ENCODE measurements at regions not wholly inside any gene's neighbourhood (a gene's known extent, or its start where the extent isn't known, plus 50 kb on each side); places are given as distances from the start of the nearest gene placed in this dataset.
"Not testable (repeated sequence)": the region's sequence is repeated elsewhere in the genome, so short reads cannot be mapped to it uniquely, and the experiment has no call there.

DNA sequence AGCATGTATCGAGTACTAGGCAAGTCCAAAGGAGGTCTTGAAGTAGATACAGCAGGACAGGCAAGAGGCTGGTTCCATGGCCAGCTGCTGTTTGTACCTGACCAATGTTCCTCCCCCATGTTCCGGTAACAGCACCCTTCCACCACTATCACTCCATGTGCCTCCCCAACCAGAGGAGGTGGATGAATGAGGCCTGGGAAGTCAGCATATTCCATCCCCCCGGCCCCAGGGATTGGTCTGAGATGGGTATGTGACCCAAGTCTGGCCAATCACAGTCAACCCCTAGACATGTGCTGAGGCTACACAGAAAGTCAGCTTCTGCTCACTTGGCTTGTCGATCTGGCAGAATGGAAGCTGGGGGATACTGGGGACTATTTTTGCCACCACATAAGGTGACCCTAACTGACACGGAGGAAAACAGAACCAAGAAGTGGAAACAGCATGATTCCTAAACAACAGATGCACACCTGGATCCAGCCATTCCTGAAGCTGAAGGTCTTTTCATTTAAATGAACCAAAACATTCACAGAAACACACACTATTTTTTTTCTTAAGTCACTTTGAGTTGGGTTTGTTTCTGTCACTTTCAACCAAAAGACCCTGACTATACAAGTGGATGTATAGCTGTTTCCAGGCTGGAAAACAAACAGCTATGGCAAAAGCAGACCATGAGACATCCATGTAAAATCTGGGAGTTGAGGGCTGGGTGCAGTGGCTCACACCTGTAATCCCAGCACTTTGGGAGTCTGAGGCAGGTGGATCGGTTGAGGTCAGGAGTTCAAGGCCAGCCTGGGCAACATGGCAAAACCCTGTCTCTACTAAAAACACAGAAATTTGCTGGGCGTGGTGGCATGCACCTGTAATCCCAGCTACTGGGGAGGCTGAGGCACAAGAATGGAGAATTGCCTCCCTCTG is 70.4 kb upstream of the PTPN1 start:
- DNase-seq (ENCODE audit: low read depth in 2 of 2, low spot score in 1 of 2) = no peak

DNA sequence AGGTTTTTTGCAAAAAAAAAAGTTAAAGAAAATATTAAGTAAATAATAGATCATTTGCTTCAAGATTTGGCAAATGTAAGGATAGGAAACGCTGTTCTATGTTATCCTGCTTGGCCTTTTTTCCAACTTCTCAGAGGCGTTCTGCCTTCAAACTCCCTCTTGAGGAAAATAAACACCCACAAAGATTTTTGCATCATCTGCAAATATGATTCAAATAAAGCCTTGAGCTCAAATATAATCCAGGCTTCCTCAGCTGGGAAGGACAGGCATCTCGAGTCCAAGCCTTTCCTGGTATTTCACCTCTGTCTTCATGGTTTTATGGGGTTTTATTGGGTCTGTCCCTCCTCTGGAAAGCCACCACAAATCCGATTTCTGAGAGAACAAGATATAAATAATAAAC is 67.7 kb upstream of the PTPN1 start:
- DNase-seq (ENCODE audit: low read depth in 2 of 2, low spot score in 1 of 2) = no peak

DNA sequence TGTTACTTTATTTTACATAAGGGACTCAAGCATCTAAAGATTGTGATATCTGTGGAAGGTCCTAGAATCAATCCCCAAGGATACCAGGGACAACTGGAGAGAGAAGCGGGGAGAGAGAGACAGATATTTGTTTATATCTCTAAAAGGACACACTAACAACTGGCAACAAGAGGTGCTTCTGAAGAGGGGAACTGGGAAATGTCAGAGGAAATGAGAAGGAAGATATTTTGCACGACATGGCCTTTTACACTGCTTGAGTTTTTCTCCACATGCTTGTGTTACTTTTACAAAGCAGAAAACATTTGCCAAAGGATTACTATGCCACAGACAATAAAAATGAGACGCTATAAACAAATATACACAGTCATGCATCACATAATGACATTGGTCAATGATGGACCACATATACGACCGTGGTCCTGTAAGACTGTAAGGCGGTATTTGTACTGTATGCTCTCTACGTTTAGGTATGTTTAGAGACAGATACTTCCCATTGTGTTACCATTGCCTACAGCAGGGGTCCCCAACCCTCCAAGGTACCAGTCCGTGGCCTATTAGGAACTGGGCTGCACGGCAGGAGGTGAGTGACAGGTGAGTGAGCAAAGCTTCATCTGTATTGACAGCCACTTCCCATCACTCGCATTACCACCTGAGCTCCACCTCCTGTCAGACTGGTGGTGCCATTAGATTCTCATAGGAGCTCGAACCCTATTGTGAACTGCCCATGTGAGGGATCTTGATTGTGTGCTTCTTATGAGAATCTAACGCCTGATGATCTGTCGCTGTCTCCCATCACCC is 64.6 kb upstream of the PTPN1 start:
- DNase-seq (ENCODE audit: low read depth in 2 of 2, low spot score in 1 of 2) = no peak

DNA sequence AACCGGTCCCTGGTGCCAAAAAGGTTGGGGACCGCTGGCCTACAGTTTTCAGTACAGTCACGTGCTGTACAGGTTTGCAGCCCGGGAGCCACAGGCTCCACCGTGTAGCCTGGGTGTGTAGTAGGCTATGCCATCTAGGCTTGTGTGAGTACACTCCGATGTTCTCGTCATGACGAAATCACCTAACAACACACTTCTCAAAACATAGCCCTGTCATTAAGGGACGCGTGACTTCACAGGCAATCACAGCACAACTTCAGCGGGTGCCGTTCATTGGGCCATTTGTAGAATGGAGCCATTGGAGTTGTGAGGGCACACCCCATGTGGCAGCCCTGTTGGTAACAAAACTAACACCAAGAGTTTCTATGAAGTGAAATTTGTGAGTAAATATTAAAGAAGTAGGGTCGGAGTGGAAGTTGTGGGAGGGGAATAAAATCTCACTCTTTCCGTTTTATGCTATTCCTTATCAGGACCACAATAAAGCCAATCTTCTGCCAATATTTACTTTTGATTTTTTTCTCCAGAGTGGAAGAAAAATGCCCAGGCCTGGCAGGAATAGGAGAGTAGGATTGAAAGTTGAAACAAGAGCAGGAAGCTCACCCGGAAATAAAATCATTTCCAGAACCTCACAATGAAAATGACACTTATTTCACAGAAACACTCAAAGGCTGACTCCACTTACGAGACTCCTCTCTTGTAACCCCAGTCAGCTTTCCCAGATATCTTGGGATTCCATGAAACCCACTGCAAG is 63.7 kb upstream of the PTPN1 start:
- no peak for DNase-seq (ENCODE audit: low read depth in 2 of 2, low spot score in 1 of 2)

DNA sequence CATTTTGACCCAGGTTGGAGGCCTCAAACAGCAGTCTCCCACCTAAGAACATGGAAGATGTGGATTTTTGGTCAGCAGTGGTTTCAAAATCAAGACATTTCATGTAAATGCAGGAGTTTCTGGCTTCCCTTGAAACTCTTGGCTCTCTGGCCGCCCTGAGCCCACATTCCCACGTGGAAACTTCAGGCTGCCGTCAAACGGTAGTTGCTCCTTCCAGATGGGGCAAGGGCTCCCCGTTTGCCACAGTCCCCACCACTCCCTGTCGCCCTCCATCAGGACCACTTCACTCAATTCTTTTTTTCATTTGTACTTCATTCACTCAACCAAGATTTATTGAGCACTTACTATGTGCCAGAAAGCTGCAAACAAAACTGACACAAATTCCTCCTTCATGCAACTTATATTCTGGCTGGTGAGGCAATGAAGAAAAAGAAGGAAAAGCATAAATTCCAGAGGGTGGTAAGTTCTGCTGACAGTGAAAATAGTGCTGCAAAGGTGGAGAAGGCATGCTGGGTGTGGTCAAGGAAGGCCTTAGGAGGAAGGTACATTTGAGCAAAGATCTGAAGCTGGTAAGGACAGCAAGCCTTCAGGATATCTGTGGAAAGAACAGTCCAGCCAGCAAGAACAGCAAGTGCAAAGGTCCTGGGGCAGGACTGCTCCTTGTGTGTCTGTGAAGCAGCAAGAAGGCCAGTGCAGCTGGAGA is 62.9 kb upstream of the PTPN1 start:
- DNase-seq (ENCODE audit: low read depth in 2 of 2, low spot score in 1 of 2) = no peak

DNA sequence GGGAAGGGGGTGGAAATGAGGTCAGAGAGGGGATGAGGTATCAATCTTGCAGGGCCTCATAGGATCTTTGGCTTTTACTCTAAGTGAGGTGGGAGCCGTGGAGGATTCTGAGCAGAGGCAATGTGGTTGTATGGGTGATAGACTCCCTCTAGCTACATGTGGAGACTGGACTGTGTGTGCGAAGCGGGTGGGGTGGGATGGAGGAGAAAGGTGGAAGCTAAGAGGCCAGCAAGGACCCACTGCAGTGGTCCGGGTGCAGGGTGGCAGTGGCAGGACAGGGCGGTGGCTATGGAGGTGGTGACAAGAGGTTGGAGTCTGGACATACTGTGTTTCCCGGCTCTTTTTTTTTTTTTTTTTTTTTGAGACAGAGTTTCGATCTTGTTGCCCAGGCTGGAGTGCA is 62.4 kb upstream of the PTPN1 start:
- DNase-seq (ENCODE audit: low read depth in 2 of 2, low spot score in 1 of 2) = no peak

DNA sequence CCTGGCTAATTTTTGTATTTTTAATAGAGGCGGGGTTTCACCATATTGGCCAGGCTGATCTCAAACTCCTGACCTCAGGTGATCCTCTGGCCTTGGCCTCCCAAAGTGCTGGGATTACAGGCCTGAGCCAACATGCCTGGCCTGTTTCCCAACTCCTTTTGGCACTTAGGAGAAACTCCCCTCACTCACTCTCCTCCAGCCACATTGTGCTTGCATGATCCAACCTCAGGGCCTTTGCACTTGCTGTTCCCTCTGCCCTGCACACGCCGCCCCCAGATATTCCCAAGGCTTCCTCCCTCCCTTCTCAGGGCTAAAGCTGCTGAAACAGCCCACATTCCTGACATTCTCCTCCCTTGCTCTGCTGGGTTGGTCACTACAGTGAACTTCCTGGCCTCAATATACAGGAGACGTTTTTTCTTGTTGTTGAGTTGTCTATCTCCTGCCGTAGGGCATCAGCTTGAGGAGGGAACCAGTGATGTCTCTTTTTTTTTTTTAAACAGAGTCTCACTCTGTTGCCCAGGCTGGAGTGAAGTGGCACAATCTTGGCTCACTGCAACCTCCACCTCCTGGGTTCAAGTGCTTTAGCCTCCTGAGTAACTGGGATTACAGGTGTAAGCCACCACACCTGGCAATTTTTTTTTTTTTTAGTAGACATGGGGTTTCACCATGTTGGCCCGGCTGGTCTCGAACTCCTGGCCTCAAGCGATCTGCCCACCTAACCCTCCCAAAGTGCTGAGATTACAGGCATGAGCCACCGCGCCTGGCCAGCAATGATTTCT is 61.4 kb upstream of the PTPN1 start:
- DNase-seq (ENCODE audit: low read depth in 2 of 2, low spot score in 1 of 2) = not testable (repeated sequence)

DNA sequence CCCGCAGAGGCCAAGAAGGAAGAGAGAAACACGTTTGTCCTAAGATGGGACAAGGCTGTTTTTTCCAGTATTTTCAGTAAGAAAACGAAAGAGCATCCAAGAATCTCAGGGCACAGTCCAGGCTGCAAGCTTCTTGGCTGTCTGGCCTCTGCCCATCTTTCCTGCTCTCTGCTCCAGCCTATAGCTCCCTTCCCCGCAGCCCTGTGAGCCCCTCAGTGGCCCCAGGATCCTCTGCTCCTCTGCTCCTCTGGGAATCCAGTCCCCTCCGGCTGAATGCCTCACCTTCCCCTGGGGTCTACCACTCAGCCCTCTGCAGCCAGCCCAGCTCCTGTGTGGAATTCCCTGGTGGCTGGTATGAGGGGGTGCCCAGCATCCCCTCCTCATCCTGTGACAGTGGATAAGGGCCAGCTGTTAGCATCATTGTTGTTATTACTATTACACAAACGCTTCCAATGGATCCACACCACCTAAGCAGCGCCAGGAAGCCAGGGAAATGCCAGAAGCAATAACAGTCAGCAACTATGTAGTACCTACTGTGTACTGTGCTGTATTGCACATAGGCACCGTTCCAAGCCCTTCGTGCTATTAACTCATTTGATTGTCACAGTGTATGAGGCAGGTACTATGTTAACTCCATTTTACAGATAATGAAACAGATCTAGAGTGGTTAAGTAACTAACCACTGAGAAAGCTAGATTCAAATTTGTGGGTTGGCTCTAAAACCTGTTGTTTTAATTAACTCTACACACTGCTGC is 60.3 kb upstream of the PTPN1 start:
- DNase-seq (ENCODE audit: low read depth in 2 of 2, low spot score in 1 of 2) = no peak

DNA sequence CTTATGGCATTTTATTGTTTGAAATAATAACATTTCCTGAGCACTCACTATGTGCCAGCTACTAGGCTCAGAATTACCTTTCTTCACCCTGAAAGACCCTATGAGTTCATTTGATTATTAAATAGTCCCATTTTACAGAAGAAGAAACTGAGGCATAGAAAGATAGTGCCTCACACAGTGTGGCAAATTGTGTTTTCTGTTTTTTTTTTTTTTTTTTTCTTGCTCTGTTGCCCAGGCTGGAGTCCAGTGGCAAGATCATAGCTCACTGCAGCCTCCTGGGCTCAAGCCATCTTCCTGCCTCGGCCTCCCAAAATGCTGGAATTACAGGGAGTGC is 59.7 kb upstream of the PTPN1 start:
- no peak for DNase-seq (ENCODE audit: low read depth in 2 of 2, low spot score in 1 of 2)

DNA sequence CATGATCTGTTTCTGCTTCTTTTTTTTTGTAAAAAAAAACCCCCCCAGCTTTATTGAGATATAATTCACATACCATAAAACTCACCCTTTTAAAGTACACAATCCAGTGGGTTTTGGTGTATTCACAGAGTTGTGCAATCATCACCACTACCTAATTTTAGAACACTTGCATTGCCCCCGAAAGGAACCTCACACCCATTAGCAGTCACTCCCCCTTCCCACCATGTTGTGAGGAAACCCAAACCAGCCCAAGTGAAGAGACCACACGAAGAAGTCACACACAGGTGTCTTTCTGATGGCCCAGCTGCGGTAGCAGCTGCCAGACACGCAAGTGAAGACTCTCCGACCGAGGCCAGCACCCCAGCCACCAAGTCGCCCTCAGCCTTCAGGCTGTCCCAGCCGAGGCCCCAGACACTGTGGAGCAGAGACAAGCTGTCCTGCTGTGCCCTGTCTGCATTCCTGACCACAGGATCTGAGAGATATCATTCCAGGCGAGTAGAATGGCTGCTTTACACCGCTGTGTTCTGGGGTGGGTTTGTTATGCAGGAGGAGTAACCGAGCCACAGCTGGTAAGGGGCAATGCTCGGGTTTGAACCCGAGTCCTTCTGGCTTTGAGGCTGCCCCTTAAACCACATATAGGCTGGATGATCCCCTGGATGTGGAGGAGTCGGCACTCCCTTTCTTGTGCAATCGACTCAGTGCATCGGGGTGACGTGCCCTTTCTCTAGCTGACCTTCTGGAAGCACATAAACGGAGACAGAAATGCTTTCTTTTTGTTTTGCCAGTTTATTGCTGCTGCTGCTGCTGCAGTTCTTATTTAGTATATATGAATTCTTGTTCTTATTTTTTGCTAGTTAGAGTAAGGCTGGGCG is 59.1 kb upstream of the PTPN1 start:
- peak in 1 of 2 donors; percentile 4 for DNase-seq (ENCODE audit: low read depth in 2 of 2, low spot score in 1 of 2)

DNA sequence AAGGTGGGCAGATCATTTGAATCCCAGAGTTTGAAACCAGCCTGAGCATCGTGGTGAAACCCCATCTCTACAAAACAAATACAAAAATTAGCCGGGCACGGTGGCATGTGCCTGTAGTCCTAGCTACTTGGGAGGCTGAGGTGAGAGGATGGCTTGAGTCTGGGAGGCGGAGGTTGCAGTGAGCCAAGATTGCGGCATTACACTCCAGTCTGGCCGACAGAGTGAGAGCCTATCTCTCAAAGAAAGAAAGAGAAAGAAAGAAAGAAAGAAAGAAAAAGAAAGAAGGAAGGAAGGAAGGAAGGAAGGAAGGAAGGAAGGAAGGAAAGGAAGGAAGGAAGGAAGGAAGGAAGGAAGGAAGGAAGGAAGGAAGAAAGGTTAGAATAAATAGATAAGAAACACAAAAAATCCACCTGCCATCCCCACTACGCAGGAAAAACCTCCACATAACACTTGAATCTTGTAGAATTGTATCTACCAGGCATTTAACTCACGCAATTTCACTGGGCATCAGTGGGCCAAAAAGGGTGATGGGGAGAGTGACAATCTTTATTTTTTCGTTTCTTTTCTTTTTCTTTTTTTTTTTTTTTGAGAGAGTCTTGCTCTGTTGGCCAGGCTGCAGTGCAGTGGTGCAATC is 58.3 kb upstream of the PTPN1 start:
- not testable (repeated sequence) for DNase-seq (ENCODE audit: low read depth in 2 of 2, low spot score in 1 of 2)

DNA sequence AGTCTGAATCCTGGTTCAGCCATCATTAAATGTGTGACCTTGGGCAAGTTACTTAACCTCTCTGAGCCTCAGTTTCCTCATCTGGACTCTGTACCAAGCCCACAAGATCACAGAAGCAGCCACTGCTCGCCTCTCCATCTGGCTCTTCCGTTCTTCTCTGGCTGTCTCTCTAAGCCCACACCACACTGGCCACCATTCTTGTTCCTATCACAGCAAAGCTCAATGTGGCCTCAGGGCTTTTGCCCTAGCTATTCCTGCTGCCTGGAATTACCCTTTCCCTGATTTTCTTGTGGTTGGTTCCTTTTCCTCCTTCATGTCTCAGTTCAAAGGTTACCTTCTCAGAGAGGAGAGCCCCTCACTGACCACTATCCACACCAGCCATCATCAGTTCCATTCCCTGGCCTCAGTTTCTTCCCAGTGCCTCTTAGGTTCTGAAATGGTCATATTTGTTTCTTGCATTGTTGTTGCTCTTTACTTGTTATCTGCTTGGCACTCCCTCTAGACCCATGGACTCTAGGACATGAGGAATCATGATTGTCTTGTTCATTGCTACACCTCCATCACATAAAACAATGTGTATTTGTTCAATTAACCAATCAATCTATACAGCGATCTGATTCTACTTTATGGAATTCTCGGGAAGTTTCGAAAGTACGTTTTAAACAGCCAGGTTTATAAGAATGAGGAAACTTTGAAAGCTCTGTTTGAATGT is 56.5 kb upstream of the PTPN1 start:
- no peak for DNase-seq (ENCODE audit: low read depth in 2 of 2, low spot score in 1 of 2)

DNA sequence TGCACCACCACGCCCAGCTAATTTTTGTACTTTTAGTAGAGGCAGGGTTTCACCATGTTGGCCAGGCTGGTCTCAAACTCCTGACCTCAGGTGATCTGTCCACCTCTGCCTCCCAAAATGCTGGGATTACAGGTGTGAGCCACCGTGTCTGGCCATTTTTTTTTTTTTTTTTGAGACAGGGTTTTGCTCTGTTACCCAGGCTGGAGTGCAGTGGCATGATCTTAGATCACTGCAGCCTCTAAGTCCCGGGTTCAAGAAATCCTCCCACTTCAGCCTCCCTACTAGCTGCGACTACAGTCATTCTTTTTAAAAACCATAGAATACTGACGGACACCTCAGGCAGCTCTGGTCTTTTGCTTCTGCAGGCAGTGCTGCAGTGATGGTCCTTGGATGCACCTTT is 54.9 kb upstream of the PTPN1 start:
- DNase-seq (ENCODE audit: low read depth in 2 of 2, low spot score in 1 of 2) = not testable (repeated sequence)

DNA sequence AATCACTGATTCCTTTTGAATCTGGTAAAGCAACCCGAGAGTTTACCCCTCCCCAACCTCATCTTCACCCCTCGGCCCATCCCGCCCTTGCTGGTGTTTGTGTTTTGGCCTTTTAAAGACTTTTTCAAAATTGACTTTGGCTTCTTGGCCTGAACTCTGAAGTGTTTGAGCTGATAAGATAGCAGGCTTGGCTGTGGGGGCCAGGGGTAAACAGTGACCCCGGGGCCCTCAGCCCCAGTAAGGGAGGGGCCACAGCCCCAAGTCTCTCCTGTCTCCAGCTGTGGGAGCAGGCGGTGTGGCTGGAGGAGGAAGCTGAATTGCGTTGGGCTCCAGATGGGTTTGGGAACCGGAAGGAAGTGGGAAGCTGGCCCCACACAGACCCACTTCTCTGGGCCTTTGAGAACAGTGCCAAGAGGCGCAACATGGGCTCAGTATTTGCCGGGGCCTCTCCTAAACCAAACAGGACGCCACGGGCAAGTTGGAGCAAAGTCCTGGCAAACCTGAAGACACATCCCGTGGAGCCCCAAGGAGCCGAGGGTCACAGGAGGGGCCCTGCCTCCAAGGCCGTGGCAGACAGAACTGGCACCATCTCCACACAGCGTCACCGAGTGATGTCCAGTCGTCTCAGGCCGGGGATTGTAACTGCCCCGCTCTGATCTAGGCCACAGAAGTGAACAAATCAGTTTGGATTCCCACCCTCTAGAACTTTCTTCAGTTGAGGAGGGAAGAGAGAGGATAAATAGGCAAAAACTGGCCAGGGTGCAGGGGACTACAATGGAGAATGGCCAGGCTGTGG is 54.3 kb upstream of the PTPN1 start:
- no peak for DNase-seq (ENCODE audit: low read depth in 2 of 2, low spot score in 1 of 2)

DNA sequence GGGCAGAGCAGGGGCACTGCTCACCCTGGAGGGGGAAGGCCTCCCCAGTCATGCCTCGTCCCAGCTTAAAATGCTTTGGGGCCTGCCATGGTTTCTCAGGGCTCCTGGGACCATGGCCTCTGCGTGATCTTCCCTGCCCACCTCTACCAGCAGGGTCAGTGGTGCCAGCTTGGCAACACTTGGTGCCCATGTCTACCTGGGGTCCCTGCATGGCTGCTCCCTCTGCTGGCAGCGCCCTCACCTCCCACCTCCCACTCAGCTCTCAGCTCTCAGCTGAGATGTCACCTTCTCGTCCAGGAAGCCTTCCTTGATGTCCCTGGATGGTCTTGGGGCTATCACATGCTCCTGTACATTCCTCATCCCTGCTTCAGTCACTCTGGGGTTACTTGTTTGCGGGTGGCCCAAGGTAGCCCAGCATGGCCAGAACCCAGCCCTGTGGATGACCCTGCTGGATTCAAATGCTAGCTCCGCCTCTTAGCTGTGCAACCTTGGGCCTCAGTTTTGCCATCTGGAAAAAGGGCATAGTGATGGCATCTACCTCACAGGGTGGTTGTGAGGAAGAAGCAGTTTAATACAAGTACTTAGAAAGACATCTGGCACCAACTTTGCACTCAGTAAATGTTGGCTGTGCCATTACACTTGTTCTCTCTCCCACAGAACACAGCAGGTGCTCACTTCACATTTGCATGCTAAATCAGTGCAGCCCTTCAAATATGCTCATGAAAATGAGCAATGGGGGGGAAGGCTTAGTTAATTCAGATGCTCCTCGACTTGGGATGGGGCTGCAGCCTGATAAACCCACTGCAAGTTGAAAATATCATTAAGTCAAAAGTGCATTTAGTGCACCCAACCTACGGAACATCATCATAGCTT is 53.5 kb upstream of the PTPN1 start:
- DNase-seq (ENCODE audit: low read depth in 2 of 2, low spot score in 1 of 2) = no peak

Data from stimulated activated CD8-positive, alpha-beta memory T cell treated with anti-CD3 and anti-CD28 coated beads, Interleukin-4, amount 100 ng/mL, for 4 hours (primary cell).